ENCODE measurements at regions not wholly inside any gene's neighbourhood (a gene's known extent, or its start where the extent isn't known, plus 50 kb on each side); places are given as distances from the start of the nearest gene placed in this dataset.

- Mint-ChIP-seq H3K9me3 (peaks cover 14% of the 10 kb centered on the region), H3K4me3 (no peak overlapping the region), H3K36me3 (no peaks in the 10 kb centered on the region), H3K27ac (no peak overlapping the region), H3K4me1 (no peaks in the 10 kb centered on the region)
- DNase-seq (ENCODE audit: low spot score in 2 of 2) (no peak), ATAC-seq (no peak)
Measured at GRCh38 chr13:89845874-89846273, 1501.6 kb upstream of the MIR17HG start.

- no peak overlapping the region for H3K27ac Mint-ChIP-seq
- no peak overlapping the region for H3K4me3 Mint-ChIP-seq
- ATAC-seq (no peak), DNase-seq (ENCODE audit: low spot score in 2 of 2) (no peak)
- no peaks in the 10 kb centered on the region for H3K36me3 Mint-ChIP-seq
- peaks cover 14% of the 10 kb centered on the region for H3K9me3 Mint-ChIP-seq
- no peaks in the 10 kb centered on the region for H3K4me1 Mint-ChIP-seq
Measured at GRCh38 chr13:89846926-89847585, 1500.4 kb upstream of the MIR17HG start.

- no peak overlapping the region for H3K4me3 Mint-ChIP-seq
Measured at GRCh38 chr13:89852570-89852969, 1494.9 kb upstream of the MIR17HG start.

DNA sequence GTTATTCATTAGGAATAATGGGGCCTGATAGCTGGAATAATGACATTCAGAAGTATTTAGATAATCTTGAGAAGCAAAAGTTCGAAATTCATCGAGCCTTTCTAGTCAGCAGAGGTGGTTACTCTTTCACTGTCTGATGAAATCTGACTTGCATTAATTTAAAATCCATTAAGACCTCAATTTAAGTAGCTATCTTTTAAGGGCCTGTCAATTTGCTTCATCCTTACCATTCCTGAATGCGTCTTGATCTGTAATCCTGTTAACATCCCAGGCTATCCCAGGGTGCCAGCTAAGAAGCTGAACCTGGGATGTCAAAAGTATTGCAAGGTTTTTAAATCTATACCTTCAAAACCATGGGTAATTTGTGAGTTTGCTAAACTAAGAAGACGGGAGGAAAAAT lies 1491.0 kb upstream of the MIR17HG start:
- no peak for DNase-seq (ENCODE audit: low spot score in 2 of 2)
- no peak for ATAC-seq
- H3K27ac Mint-ChIP-seq, result no peak overlapping the region
- H3K9me3 Mint-ChIP-seq, result peaks cover 7% of the 10 kb centered on the region
- no peaks in the 10 kb centered on the region for H3K4me1 Mint-ChIP-seq
- no peak overlapping the region for H3K4me3 Mint-ChIP-seq
- H3K36me3 Mint-ChIP-seq, result no peaks in the 10 kb centered on the region

More at GRCh38 chr13:89852570-89852969, 1494.9 kb upstream of the MIR17HG start:
- peaks cover 11% of the 10 kb centered on the region for H3K9me3 Mint-ChIP-seq
- no peak overlapping the region for H3K27ac Mint-ChIP-seq
- no peaks in the 10 kb centered on the region for H3K36me3 Mint-ChIP-seq
- DNase-seq (ENCODE audit: low spot score in 2 of 2) (no peak), ATAC-seq (no peak)
- no peaks in the 10 kb centered on the region for H3K4me1 Mint-ChIP-seq

DNA sequence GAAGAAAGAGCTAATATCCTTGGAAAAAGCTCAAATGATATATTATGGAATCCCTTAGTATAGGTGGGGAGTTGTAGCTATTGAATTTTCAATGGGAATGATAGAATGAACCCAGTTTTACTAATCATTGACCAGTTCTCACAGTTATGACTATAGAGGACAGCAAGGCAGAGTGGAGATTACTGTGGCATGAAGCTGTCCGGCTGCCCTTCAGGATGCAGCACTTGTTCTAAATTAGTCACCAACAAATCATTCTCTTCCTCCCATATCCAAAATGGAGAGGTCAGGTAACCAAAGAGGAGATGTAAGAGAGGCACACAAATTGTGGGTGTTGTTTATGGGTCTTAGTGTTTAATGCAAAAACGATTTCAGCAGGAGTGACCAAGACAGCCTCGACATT lies 1490.0 kb upstream of the MIR17HG start:
- no peak overlapping the region for H3K27ac Mint-ChIP-seq

DNA sequence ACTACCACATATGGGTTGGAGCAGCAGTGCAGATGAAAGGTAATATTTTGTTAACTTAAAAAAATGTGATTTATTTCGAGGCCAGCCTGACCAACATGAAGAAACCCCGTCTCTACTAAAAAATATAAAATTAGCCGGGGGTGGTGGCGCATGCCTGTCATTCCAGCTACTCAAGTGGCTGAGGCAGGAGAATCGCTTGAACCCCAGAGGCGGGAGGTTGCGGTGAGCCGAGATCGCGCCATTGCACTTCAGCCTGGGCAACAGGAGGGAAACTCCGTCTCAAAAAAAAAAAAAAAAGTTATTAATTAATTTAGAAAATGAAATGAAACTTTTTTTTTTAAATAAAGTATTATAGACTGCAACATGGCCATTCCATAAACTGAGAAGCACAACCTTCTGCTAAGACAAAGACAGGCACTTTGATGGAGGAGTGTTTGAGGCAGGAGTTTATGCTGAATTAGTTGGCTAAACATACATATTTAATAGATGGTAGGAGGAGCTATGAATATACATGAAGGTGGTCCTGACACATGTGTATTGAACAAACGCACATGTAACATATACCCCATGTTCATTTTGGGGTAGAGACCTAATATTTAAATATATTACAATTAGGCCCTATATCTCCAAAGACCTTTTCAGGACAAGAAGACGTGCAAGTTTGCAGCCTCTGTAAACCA lies 1485.3 kb upstream of the MIR17HG start:
- Mint-ChIP-seq H3K27ac (no peak overlapping the region), H3K4me1 (no peaks in the 10 kb centered on the region), H3K4me3 (no peak overlapping the region), H3K36me3 (no peaks in the 10 kb centered on the region), H3K9me3 (peaks cover 15% of the 10 kb centered on the region)
- DNase-seq (ENCODE audit: low spot score in 2 of 2), result no peak
- no peak for ATAC-seq

More for the DNA sequence above, 1490.0 kb upstream of the MIR17HG start:
- no peaks in the 10 kb centered on the region for H3K36me3 Mint-ChIP-seq
- no peaks in the 10 kb centered on the region for H3K4me1 Mint-ChIP-seq
- ATAC-seq, result no peak
- peaks cover 9% of the 10 kb centered on the region for H3K9me3 Mint-ChIP-seq
- no peak for DNase-seq (ENCODE audit: low spot score in 2 of 2)
- H3K4me3 Mint-ChIP-seq, result no peak overlapping the region

GRCh38 chr13:89862691-89863036 lies 1484.8 kb upstream of the MIR17HG start:
- Mint-ChIP-seq H3K27ac (no peak overlapping the region), H3K9me3 (peaks cover 20% of the 10 kb centered on the region), H3K4me1 (no peaks in the 10 kb centered on the region), H3K4me3 (no peak overlapping the region), H3K36me3 (no peaks in the 10 kb centered on the region)
- DNase-seq (ENCODE audit: low spot score in 2 of 2) (no peak), ATAC-seq (no peak)

DNA sequence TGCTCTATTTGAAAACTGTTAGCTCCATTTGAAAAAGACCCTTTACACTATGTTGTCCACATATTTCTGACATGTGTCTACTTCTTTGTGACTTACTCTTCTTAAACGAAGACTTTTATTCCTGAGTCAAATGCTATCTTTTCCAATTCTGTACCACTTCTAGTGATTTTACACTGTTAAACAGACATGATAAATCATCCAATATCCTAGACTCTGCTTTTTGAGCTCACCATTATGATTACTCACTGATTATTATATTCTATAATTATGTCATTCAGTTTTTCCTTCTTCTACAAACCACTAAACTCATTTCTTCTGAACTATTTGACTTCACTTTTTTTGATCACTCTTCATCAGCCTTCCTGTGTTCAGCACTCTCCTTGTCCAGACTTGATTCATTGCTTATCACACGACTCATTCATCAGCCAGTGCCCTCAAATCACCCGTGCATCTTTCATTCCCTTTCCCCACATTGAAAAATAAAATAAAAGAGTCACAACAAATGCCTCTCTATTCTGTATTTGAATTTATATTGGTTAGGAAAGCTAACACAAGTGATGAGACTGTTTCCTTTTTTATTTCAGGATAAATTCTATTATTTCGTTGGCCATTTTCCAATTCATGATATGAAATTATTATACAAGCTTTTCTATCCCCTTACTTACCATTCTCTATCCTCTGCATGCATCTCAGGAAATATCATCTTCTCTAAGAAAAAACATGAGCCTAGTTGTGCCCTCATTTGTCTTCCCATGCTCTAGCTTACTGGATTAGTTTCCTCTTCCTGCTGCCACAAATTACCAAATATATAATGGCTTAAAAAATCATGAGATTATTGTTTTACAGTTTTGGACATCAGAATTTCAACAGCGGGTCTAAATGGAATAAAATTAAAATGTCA lies 1482.1 kb upstream of the MIR17HG start:
- Mint-ChIP-seq H3K4me3 (no peak overlapping the region), H3K36me3 (no peaks in the 10 kb centered on the region), H3K27ac (no peak overlapping the region), H3K4me1 (no peaks in the 10 kb centered on the region), H3K9me3 (peaks cover 24% of the 10 kb centered on the region)
- ATAC-seq (no peak), DNase-seq (ENCODE audit: low spot score in 2 of 2) (no peak)

DNA sequence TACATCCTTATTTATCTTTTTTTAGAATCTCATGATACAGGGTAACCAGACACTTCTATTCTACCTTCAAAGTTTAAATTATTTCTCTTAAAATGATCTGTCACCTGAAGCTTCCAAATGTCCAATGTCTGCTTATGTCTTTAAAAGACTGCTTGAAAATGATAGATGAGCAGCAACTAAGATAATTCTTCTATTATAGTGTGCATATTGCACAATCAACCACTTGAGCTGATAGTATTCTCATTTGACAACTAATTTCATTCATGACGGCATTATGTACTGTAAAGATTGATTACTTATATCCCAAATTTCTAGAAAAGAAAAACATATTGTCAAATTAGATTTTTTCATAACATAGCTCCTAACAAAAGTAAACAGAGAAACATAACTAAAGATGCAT lies 1478.2 kb upstream of the MIR17HG start:
- H3K36me3 Mint-ChIP-seq, result no peaks in the 10 kb centered on the region
- peaks cover 18% of the 10 kb centered on the region for H3K9me3 Mint-ChIP-seq
- ATAC-seq (no peak), DNase-seq (ENCODE audit: low spot score in 2 of 2) (no peak)
- no peak overlapping the region for H3K27ac Mint-ChIP-seq
- H3K4me1 Mint-ChIP-seq, result no peaks in the 10 kb centered on the region
- H3K4me3 Mint-ChIP-seq, result no peak overlapping the region

DNA sequence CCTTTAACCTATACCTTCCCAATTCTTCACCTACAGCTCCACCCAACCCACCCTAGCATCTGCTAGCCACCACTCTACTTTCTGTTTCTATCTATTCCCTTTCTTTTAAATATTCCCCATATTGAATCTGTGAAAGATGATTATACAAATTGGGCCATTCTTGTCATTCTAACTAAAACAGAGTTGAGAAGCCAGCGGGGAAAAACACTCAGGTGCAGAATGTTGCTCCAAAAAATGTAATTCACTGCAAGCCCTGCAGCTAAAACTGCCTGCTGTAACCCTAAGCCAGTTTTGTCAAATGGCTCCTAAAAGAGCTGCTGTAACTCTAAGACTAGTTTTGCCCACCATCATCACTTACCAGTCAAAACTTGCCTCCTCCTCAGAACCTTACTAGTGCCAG lies 1468.6 kb upstream of the MIR17HG start:
- Mint-ChIP-seq H3K4me1 (no peaks in the 10 kb centered on the region), H3K9me3 (peaks cover 10% of the 10 kb centered on the region), H3K4me3 (no peak overlapping the region), H3K27ac (no peak overlapping the region), H3K36me3 (no peaks in the 10 kb centered on the region)
- DNase-seq (ENCODE audit: low spot score in 2 of 2) (no peak), ATAC-seq (no peak)

GRCh38 chr13:89880201-89880600 lies 1467.3 kb upstream of the MIR17HG start:
- ATAC-seq (no peak), DNase-seq (ENCODE audit: low spot score in 2 of 2) (no peak)
- Mint-ChIP-seq H3K4me3 (no peak overlapping the region), H3K36me3 (no peaks in the 10 kb centered on the region), H3K9me3 (peaks cover 13% of the 10 kb centered on the region), H3K4me1 (no peaks in the 10 kb centered on the region), H3K27ac (no peak overlapping the region)

GRCh38 chr13:89883893-89884448 lies 1463.5 kb upstream of the MIR17HG start:
- no peak for DNase-seq (ENCODE audit: low spot score in 2 of 2)
- no peak overlapping the region for H3K27ac Mint-ChIP-seq
- no peak overlapping the region for H3K4me3 Mint-ChIP-seq
- no peaks in the 10 kb centered on the region for H3K36me3 Mint-ChIP-seq
- H3K4me1 Mint-ChIP-seq, result no peaks in the 10 kb centered on the region
- ATAC-seq, result no peak
- peaks cover 8% of the 10 kb centered on the region for H3K9me3 Mint-ChIP-seq

DNA sequence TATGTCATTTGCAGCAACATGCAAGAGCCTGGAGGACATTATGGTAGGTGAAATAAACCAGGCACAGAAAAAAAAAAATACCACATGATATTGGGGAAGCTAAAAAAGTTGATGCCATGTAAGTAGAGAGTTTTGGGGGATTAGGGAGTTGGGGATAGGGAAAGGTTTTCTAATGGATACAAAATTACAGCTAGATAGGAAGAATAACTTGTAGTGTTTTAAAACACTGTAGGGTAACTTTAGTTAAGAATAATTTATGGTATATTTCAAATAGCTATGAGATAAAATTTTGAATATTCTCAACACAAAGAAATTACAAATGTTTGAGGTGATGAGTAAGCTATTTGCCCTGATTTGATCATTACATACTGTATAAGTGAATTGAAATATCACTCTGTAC lies 1456.7 kb upstream of the MIR17HG start:
- no peaks in the 10 kb centered on the region for H3K4me1 Mint-ChIP-seq
- H3K4me3 Mint-ChIP-seq, result no peak overlapping the region
- H3K36me3 Mint-ChIP-seq, result no peaks in the 10 kb centered on the region
- H3K27ac Mint-ChIP-seq, result no peak overlapping the region
- no peak for ATAC-seq
- no peak for DNase-seq (ENCODE audit: low spot score in 2 of 2)
- peaks cover 17% of the 10 kb centered on the region for H3K9me3 Mint-ChIP-seq

- Mint-ChIP-seq H3K27ac (no peak overlapping the region), H3K4me1 (no peaks in the 10 kb centered on the region), H3K4me3 (no peak overlapping the region), H3K36me3 (no peaks in the 10 kb centered on the region), H3K9me3 (peaks cover 17% of the 10 kb centered on the region)
- no peak for ATAC-seq
- DNase-seq (ENCODE audit: low spot score in 2 of 2), result no peak
Measured at GRCh38 chr13:89891416-89891815, 1456.1 kb upstream of the MIR17HG start.

DNA sequence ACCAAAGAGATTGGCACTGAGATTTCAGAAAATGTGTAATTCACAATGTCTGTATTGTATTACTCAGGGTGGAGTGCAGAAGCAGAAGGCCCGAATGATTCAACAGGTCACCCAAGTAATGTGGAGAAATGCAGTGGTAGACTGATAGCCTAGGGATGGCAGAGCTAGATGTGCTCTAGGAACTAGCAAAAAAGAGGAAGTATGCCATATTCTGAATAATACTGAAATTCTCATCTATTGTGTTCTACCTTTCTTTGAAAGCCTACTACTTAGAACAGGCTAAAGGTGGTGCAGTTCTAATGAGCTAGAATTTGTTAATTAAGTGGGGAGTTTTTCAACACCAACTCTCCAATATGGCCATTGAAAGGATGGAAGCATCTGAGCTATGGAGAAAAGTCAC lies 1449.8 kb upstream of the MIR17HG start:
- H3K36me3 Mint-ChIP-seq, result no peaks in the 10 kb centered on the region
- no peak overlapping the region for H3K27ac Mint-ChIP-seq
- ATAC-seq (no peak), DNase-seq (ENCODE audit: low spot score in 2 of 2) (no peak)
- H3K4me1 Mint-ChIP-seq, result no peaks in the 10 kb centered on the region
- peaks cover 6% of the 10 kb centered on the region for H3K9me3 Mint-ChIP-seq
- H3K4me3 Mint-ChIP-seq, result no peak overlapping the region
